Dedifferentiated amniotic fluid mesenchymal stem cell (primary cell): ENCODE measurements at regions not wholly inside any gene's neighbourhood (a gene's known extent, or its start where the extent isn't known, plus 50 kb on each side); places are given as distances from the start of the nearest gene placed in this dataset.
"Not testable (repeated sequence)": the region's sequence is repeated elsewhere in the genome, so short reads cannot be mapped to it uniquely, and the experiment has no call there.

ENCODE experiments used
- DNase-seq: peaks from one replicate; pipeline ENCODE4 v3.0.0-alpha.2; 2016; ENCODE audit errors: extremely low spot score

DNA sequence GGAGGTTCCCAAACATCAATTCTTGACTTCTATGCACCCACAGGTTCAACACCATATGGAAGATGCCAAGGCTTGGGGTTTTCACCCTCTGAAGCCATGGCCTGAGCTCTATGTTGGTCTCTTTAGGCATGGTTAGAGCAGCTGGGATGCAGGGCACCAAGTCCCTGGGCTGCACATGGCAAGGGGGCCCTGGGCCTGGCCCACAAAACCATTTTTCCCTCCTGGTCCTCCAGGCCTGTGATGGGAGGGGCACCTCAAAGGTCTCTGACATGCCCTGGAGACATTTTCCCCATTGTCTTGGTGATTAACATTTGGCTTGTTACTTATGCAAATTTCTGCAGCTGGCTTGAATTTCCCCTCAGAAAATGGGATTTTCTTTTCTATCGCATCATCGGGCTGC lies 480.5 kb upstream of the IRAK1BP1 start:
- not testable (repeated sequence) for DNase-seq

DNA sequence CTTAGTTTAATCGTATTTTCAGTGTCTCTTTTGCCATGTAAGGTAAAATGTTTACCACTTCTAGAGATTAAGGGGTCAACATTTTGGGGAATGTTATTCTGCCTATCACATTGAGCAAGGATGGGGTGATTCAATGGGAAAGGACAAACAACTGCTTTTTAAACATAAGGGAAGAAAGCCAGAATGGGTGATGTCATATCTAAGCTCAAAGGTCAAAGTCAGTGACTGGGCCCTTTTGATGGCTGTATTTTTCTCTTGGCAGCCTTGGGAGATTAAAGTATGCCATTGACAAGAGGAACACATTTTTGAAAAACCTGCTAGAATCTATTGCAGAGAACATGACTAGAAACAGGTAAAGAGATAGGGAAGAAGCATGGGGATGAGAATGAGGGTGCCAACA lies 477.3 kb upstream of the IRAK1BP1 start:
- no peak for DNase-seq

- DNase-seq: no peak
These were observed 469.9 kb upstream of the IRAK1BP1 start for GRCh38 chr6:78397499-78397898.

GRCh38 chr6:78398292-78398691 lies 469.1 kb upstream of the IRAK1BP1 start:
- DNase-seq: no peak

GRCh38 chr6:78400076-78400475 lies 467.3 kb upstream of the IRAK1BP1 start:
- DNase-seq: no peak

DNA sequence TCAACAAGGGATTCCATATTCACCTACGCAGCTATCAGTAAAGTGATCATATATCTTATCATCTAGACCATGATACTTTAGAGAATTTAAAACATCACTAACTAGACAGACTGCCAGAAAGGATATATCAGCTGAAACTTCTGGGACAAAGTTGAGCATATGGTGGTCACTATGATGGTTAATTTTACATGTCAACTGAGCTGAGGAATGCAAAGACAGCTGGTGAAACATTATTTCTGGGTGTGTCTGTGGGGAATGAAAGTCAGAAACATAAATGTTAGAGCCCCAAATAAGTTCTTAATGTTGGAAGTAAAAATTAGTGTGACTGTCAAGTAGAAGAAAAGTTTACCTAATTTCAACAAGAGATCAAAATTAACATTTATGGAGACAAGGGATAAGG lies 440.0 kb upstream of the IRAK1BP1 start:
- DNase-seq: no peak

- no peak for DNase-seq
These were observed 436.8 kb upstream of the IRAK1BP1 start for GRCh38 chr6:78430521-78430920.

GRCh38 chr6:78435671-78436070 lies 431.7 kb upstream of the IRAK1BP1 start:
- DNase-seq: no peak

DNA sequence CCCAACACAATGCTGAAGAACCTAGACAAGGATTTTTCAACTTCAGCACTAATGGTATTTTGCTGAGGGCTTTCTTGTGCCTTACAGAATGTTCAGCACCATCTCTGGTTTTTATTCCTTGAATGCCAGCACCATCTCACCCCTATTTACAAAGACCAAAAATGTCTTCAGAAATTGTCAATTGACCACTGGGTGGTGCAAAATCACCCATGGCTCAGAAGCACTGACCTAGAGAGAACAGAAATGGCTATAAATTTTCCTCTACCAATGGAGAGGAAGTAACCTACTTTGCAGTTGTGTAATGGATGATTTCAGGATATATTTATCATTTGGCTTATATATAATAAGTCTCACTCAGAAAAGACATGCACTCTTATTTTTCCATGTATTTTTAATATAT lies 431.0 kb upstream of the IRAK1BP1 start:
- no peak for DNase-seq

DNA sequence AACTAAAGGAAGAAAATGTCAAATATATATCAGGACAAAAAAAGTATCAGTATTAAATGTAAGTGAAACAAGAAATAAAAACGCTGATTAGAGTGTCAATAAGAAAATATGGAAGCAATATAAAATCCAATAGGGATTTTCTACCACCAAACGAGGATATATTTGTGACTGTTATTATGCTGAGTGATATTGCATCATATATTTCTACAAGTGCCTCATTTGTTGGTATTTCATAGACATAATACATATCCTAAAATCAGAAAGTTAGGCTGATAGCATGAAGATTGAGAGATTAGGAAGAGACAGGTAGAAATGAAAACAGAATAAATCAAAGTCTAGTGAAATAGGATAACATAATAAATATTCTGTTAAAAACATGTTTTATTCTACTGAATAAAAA lies 429.2 kb upstream of the IRAK1BP1 start:
- no peak for DNase-seq

GRCh38 chr6:78460711-78461110 lies 406.6 kb upstream of the IRAK1BP1 start:
- DNase-seq: no peak

GRCh38 chr6:78462728-78463127 lies 404.6 kb upstream of the IRAK1BP1 start:
- DNase-seq: no peak

GRCh38 chr6:78465059-78465634 lies 402.2 kb upstream of the IRAK1BP1 start:
- DNase-seq: no peak

GRCh38 chr6:78476561-78476960 lies 390.8 kb upstream of the IRAK1BP1 start:
- DNase-seq: no peak

- no peak for DNase-seq
These were observed 384.4 kb upstream of the IRAK1BP1 start for GRCh38 chr6:78482801-78483552.

DNA sequence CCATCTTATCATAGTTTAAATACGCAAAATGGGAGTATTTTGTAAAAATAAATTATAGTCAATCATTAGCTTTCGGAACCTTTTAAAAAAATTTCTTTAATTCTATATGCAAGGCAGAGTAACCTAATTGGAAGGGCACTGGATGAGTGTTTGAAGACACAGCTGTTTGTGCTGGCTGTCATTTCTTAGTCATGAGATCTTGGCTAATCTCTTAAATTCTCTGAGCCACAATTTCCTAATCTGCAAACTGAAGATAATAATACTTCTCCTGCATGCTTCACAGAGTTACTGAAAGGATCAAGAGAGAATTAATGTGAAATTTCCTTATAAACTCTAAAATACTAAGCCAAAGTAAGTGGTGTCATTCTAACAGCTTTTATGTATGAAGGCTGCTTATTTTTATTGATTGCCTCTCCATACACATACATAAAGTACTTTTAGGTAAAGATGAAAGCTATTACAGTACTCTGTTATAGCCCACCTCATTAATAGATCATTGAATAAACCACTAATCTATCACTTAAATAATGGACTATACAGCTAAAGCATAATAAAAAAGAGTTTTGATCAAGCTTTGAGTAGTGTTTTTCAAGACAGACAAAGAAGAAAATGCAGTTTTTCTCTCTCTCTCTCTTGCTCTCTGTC lies 383.7 kb upstream of the IRAK1BP1 start:
- DNase-seq: no peak

- no peak for DNase-seq
These were observed 382.9 kb upstream of the IRAK1BP1 start for GRCh38 chr6:78484198-78485064.

DNA sequence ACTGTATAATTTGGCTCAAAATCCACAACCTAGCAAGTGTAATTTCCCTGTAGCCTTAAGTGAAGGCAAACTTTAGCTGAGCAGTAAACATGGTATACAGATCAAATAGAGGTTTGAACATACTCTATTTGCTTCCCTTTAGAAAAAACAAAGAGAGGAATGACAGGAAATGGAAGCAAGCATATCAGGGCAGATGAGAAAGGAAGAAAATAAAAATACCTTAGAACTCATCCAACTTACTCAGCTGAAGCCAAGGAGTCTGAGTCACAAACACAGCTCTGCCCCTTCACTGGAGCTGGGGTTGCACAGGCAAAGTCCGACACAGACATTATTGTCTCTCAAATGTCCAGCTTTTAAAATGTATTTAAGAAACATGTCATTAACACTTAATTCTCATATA lies 379.9 kb upstream of the IRAK1BP1 start:
- no peak for DNase-seq

DNA sequence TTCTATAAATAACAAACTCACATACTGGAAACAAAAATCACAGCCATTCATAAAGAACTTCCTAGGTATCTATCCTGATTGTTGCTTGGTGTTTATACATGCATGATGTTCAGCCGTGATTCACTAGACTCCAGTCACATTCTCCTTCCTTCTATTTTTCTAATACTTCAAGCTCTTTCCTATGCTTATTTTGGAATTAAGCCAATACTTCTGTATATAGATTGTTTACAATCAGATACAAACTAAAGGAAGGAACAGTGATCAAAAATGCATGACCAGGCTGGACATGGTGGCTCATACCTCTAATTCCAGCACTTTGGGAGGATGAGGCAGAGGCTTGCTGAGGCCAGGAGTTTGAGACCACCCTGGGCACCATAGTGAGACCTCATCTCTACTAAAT lies 377.5 kb upstream of the IRAK1BP1 start:
- DNase-seq: no peak

DNA sequence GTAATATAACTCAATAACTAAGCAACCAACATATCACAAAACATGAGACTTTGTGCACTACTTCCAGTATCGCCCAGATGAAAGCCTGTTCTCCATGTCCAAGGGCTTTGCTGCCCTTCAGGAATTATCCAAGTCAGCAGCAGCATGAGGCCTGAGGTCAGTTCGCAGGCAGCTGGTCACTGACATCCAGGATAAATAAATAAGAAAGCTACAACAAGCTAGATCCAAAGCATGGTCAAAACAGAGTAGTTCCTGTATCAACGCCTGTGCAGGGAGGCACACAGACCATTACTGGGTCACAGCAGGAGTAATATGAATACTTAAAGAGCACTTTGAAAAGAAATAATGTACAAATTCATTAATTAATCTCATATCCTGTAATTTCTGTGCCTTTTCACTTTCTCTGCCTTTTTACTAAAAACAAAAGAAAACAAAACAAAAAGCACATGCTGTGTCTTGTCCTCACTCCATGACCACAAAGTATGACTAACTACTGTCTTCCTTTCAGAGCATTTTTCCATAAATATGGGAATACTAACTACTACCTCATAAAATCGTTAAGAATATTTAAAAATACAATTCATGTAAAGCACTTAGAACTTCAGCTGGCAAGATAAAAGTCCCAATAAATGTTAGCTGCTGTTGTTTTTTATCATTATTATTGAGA lies 374.9 kb upstream of the IRAK1BP1 start:
- DNase-seq: no peak

- DNase-seq: no peak
These were observed 366.9 kb upstream of the IRAK1BP1 start for GRCh38 chr6:78500299-78501089.
